Thyroid gland (tissue), 4 donors: ENCODE measurements at regions not wholly inside any gene's neighbourhood (a gene's known extent, or its start where the extent isn't known, plus 50 kb on each side); places are given as distances from the start of the nearest gene placed in this dataset. TPM values are rescaled to one million over a fixed set of nuclear protein-coding genes. Genes with fewer than 3 reads are reported as not detected.

Experiments
- DNase-seq, 2 donors: peaks; one replicate each; pipeline ENCODE4 v3.0.0-alpha.2; 2019
- H3K27ac ChIP-seq, 3 donors: fragments of 200-600 bp; sonication (generic); 1 replicate in 2 of 3; 2 replicates in 1 of 3; pipeline ENCODE4 v1.5.1; 2016 to 2019; ENCODE audit warnings: mild to moderate bottlenecking in 1 of 3, moderate library complexity in 1 of 3
- H3K27me3 ChIP-seq: fragments of 200-600 bp; sonication (generic); one replicate; pipeline ENCODE4 v1.5.1; 2019
- H3K36me3 ChIP-seq, 2 donors: fragments of 200-600 bp; sonication (generic); one replicate each; pipeline ENCODE4 v1.5.1; 2016 to 2019
- H3K4me1 ChIP-seq, 2 donors: fragments of 200-600 bp; sonication (generic); one replicate each; pipeline ENCODE4 v1.5.1; 2017 to 2019
- H3K4me3 ChIP-seq, 3 donors: fragments of 200-600 bp; sonication (generic); replicated peaks in 1 of 3; 1 replicate in 2 of 3; 2 replicates in 1 of 3; pipeline ENCODE4 v1.5.1; 2016; ENCODE audit warnings: mild to moderate bottlenecking in 1 of 3
- H3K9me3 ChIP-seq: fragments of 200-600 bp; sonication (generic); one replicate; pipeline ENCODE4 v1.5.1; 2017
- POLR2A ChIP-seq, 2 donors: fragments of 450-650 bp; IDR thresholded peaks; one replicate each; pipeline ENCODE4 v1.6.1; 2017; ENCODE audit warnings: antibody characterized with exemption in 2 of 2, mild to moderate bottlenecking in 2 of 2, moderate library complexity in 1 of 2
- WGBS, 2 donors: methylation state at CpG; one replicate each; pipeline ENCODE4 v1.1.5; 2017; 5-methylcytosine and 5-hydroxymethylcytosine counted together
- intact Hi-C: fragments of 100-400 bp; cut with DNase I; formaldehyde crosslinking; loops from one replicate; pipeline ENCODE4 v1.15.1; 2023
- small RNA-seq: library from RNA; depleted of rRNA; stranded (forward); fragments of <200 nt; gene quantifications from one replicate; pipeline ENCODE3, GENCODE V24; 2016
- TF ChIP-seq, protein P1 (sequence below), 6 experiments: fragments of 200-600 bp in 3 of 6; fragments of 450-650 bp in 3 of 6; sonication (generic) in 3 of 6; IDR thresholded peaks; one replicate each; pipeline ENCODE4 v1.5.1; 2016 to 2019; ENCODE audit warnings: antibody characterized with exemption in 6 of 6, mild to moderate bottlenecking in 2 of 6, inconsistent platforms in 1 of 6, moderate library complexity in 1 of 6

DNA sequence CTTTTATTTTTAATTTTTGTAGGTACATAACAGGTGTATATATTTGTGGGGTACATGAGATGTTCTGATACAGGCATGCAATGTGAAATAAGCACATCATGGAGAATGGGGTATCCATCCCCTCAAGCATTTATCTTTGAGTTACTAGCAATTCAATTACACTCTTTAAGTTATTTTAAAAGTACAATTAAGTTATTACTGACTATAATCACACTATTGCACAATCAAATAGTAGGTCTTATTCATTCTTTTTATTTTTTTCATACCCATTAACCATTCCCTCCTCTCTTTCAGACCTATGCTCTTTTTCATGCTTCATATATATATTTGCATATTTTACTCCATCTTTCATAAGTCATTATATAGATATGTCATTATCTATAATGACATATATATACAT lies 93.3 kb downstream of the MAGEB5 start:
- Histone ChIP-seq H3K9me3 (no peaks in the 10 kb centered on the region), H3K4me1 (no peaks in the 10 kb centered on the region), H3K4me3 (no peak overlapping the region), H3K27ac (no peak overlapping the region), H3K27me3 (no peaks in the 10 kb centered on the region), H3K36me3 (no peaks in the 10 kb centered on the region)
- no peak for DNase-seq
- TF ChIP-seq, protein P1, sequence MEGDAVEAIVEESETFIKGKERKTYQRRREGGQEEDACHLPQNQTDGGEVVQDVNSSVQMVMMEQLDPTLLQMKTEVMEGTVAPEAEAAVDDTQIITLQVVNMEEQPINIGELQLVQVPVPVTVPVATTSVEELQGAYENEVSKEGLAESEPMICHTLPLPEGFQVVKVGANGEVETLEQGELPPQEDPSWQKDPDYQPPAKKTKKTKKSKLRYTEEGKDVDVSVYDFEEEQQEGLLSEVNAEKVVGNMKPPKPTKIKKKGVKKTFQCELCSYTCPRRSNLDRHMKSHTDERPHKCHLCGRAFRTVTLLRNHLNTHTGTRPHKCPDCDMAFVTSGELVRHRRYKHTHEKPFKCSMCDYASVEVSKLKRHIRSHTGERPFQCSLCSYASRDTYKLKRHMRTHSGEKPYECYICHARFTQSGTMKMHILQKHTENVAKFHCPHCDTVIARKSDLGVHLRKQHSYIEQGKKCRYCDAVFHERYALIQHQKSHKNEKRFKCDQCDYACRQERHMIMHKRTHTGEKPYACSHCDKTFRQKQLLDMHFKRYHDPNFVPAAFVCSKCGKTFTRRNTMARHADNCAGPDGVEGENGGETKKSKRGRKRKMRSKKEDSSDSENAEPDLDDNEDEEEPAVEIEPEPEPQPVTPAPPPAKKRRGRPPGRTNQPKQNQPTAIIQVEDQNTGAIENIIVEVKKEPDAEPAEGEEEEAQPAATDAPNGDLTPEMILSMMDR (IDR thresholded peaks at IDR 0.05) = no peak
- no peak for TF ChIP-seq POLR2A (IDR thresholded peaks at IDR 0.05)
- intact Hi-C loops = no loop called here

GRCh38 chrX:26295425-26295824 lies 79.5 kb downstream of the MAGEB5 start:
- H3K27ac ChIP-seq = no peak overlapping the region
- intact Hi-C loops = no loop called here
- no peaks in the 10 kb centered on the region for H3K9me3 ChIP-seq
- TF ChIP-seq POLR2A (IDR thresholded peaks at IDR 0.05) = no peak
- TF ChIP-seq, protein P1 (IDR thresholded peaks at IDR 0.05) = no peak
- no peak overlapping the region for H3K4me3 ChIP-seq
- DNase-seq = no peak
- 63 to 65% methylated on average over 1 of the region's 1 CpG for WGBS, 2 donors
- no peaks in the 10 kb centered on the region for H3K36me3 ChIP-seq
- H3K4me1 ChIP-seq = no peaks in the 10 kb centered on the region
- H3K27me3 ChIP-seq = no peaks in the 10 kb centered on the region

DNA sequence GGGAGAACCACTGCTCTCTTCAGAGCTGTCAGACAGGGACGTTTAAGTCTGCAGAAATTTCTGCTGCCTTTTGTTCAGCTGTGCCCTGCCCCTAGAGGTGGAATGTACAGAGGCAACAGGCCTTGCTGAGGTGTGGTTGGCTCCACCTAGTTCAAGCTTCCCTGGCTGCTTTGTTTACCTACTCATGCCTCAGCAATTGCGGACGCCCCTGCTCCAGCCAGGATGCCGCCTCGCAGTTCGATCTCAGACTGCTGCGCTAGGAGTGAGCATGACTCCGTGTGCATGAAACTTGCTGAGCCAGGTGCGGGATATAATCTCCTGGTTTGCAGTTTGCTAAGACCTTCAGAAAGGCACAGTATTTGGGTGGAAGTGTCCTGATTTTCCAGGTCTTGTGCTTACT lies 70.9 kb downstream of the MAGEB5 start:
- DNase-seq = no peak

More for the DNA sequence above, 70.9 kb downstream of the MAGEB5 start:
- 91% methylated on average over 5 of the region's 9 CpGs; no CpG with 5 or more reads in 1 of the 2 donors for WGBS, 2 donors
- H3K36me3 ChIP-seq = no peaks in the 10 kb centered on the region
- intact Hi-C loops = no loop called here
- no peaks in the 10 kb centered on the region for H3K4me1 ChIP-seq
- no peaks in the 10 kb centered on the region for H3K27me3 ChIP-seq
- no peaks in the 10 kb centered on the region for H3K9me3 ChIP-seq
- H3K27ac ChIP-seq = no peak overlapping the region
- no peak overlapping the region for H3K4me3 ChIP-seq
- no peak for TF ChIP-seq POLR2A (IDR thresholded peaks at IDR 0.05)
- TF ChIP-seq, protein P1 (IDR thresholded peaks at IDR 0.05) = no peak

Small RNA genes lying in the stretch of these regions (small RNA-seq; reads per million reads assigned to genes)
- gene AC005345.1 (not detected), gene RF00019 (not detected), gene RNU1-142P (not detected)
